NT2/D1 (cell line): ENCODE measurements at regions not wholly inside any gene's neighbourhood (a gene's known extent, or its start where the extent isn't known, plus 50 kb on each side); places are given as distances from the start of the nearest gene placed in this dataset.

Experiments
- YY1 ChIP-seq: IDR thresholded peaks from 2 replicates; pipeline ENCODE4 v1.6.1; 2011; ENCODE audit not compliant: insufficient read length, insufficient read depth
- ZNF274 ChIP-seq: IDR thresholded peaks from 2 replicates; pipeline ENCODE4 v1.6.1; 2011; ENCODE audit warnings: mild to moderate bottlenecking, low read depth, low read length

GRCh38 chr2:103638978-103639377 is 877.1 kb downstream of the TMEM182 start:
- no peak for TF ChIP-seq YY1
- TF ChIP-seq ZNF274, result no peak
